GM23338 (cell line): ENCODE measurements at regions not wholly inside any gene's neighbourhood (a gene's known extent, or its start where the extent isn't known, plus 50 kb on each side); places are given as distances from the start of the nearest gene placed in this dataset.
A peak's percentile ranks its signal among the peaks of the same experiment; 100 is the strongest.

Experiments used
- ATAC-seq: fragments of 200-7000 bp; cut with Tn5 transposase; 3 replicates; pipeline ENCODE4 v1.9.1; 2020
- DNase-seq: peaks from one replicate; pipeline ENCODE4 v3.0.0-alpha.2; 2015; ENCODE audit warnings: low spot score
- H2AFZ ChIP-seq: fragments of 200-600 bp; sonication (generic); 2 replicates; pipeline ENCODE4 v1.8.0; 2016; ENCODE audit warnings: antibody characterized with exemption, mild to moderate bottlenecking, moderate library complexity
- H3F3A ChIP-seq: fragments of 200-600 bp; sonication (generic); replicated peaks from 2 replicates; pipeline ENCODE4 v1.8.0; 2017; ENCODE audit warnings: antibody characterized with exemption, mixed run types, low read depth
- H3K27ac ChIP-seq: fragments of 200-600 bp; sonication (generic); 2 replicates; pipeline ENCODE4 v1.6.1; 2016; ENCODE audit warnings: low read depth
- H3K27me3 ChIP-seq: fragments of 200-600 bp; sonication (generic); 2 replicates; pipeline ENCODE4 v1.8.0; 2016; ENCODE audit warnings: mild to moderate bottlenecking, mixed run types, moderate library complexity; ENCODE audit not compliant: insufficient read depth
- H3K36me3 ChIP-seq: fragments of 200-600 bp; sonication (generic); 2 replicates; pipeline ENCODE4 v1.8.0; 2016; ENCODE audit warnings: mild to moderate bottlenecking; ENCODE audit not compliant: insufficient read depth
- H3K4me1 ChIP-seq: fragments of 200-600 bp; sonication (generic); 2 replicates; pipeline ENCODE4 v1.8.0; 2016; ENCODE audit warnings: mild to moderate bottlenecking, moderate library complexity; ENCODE audit not compliant: insufficient read depth
- H3K4me2 ChIP-seq: fragments of 200-600 bp; sonication (generic); 2 replicates; pipeline ENCODE4 v1.7.1; 2017; ENCODE audit warnings: mixed run types
- H3K4me3 ChIP-seq: fragments of 200-600 bp; sonication (generic); 2 replicates; pipeline ENCODE4 v1.6.1; 2016; ENCODE audit warnings: mixed run types
- H3K79me2 ChIP-seq: fragments of 200-600 bp; sonication (generic); replicated peaks from 2 replicates; pipeline ENCODE4 v1.8.0; 2017; ENCODE audit warnings: mild to moderate bottlenecking; ENCODE audit not compliant: insufficient read depth
- H3K9me2 ChIP-seq: fragments of 200-600 bp; sonication (generic); 2 replicates; pipeline ENCODE4 v1.8.0; 2017; ENCODE audit not compliant: insufficient read depth
- H4K20me1 ChIP-seq: fragments of 200-600 bp; sonication (generic); replicated peaks from 2 replicates; pipeline ENCODE4 v1.8.0; 2017; ENCODE audit warnings: mild to moderate bottlenecking; ENCODE audit not compliant: insufficient read depth
- H3K27ac Mint-ChIP-seq: 2 replicates; pipeline ENCODE4 v1.8.0; 2020; ENCODE audit warnings: inconsistent platforms, mild to moderate bottlenecking, moderate library complexity, mixed read lengths
- H3K27me3 Mint-ChIP-seq: 3 replicates; pipeline ENCODE4 v1.8.0; 2022; ENCODE audit warnings: low read depth, mild to moderate bottlenecking, moderate library complexity, mixed read lengths, inconsistent platforms; ENCODE audit not compliant: insufficient read depth, poor library complexity
- H3K36me3 Mint-ChIP-seq: 3 replicates; pipeline ENCODE4 v1.8.0; 2021; ENCODE audit warnings: low read depth, mild to moderate bottlenecking, inconsistent platforms, moderate library complexity, mixed read lengths
- H3K4me1 Mint-ChIP-seq: 3 replicates; pipeline ENCODE4 v1.8.0; 2020; ENCODE audit warnings: mild to moderate bottlenecking, inconsistent platforms, mixed read lengths
- H3K4me3 Mint-ChIP-seq: 3 replicates; pipeline ENCODE4 v1.8.0; 2021; ENCODE audit warnings: moderate library complexity, mild to moderate bottlenecking, inconsistent platforms, mixed read lengths
- H3K9me3 Mint-ChIP-seq: 3 replicates; pipeline ENCODE4 v1.8.0; 2020; ENCODE audit warnings: moderate library complexity, mild to moderate bottlenecking, inconsistent platforms, mixed read lengths
- CREB1 ChIP-seq: fragments of 250-450 bp; sonication (Bioruptor Pico); IDR thresholded peaks from 2 replicates; pipeline ENCODE4 v1.5.0; 2020; ENCODE audit warnings: low read depth, mild to moderate bottlenecking, moderate library complexity
- CTCF ChIP-seq, 2 experiments: fragments of 200-600 bp in 1 of 2; sonication (generic) in 1 of 2; conservative IDR thresholded peaks; 2 replicates each; pipeline versions ENCODE4 v1.5.1 to v1.6.1; 2016 to 2017; ENCODE audit warnings: antibody characterized with exemption in 2 of 2, low read depth in 2 of 2, mild to moderate bottlenecking in 2 of 2, moderate library complexity in 1 of 2
- ETS1 ChIP-seq: IDR thresholded peaks from 2 replicates; pipeline ENCODE4 v1.6.1; 2016; ENCODE audit warnings: antibody characterized with exemption
- EZH2 ChIP-seq: fragments of 200-600 bp; sonication (generic); IDR thresholded peaks from one replicate; pipeline ENCODE4 v1.8.0; 2017; ENCODE audit warnings: antibody characterized with exemption, mild to moderate bottlenecking, low read depth; ENCODE audit not compliant: unreplicated experiment
- EZH2phosphoT487 ChIP-seq: fragments of 200-600 bp; sonication (generic); IDR thresholded peaks from one replicate; pipeline ENCODE4 v1.8.1; 2018; ENCODE audit warnings: antibody characterized with exemption; ENCODE audit not compliant: unreplicated experiment
- JUNB ChIP-seq: IDR thresholded peaks from one replicate; pipeline ENCODE4 v1.6.1; 2016; ENCODE audit warnings: antibody characterized with exemption; ENCODE audit not compliant: unreplicated experiment
- NANOG ChIP-seq: IDR thresholded peaks from 2 replicates; pipeline ENCODE4 v1.6.1; 2016; ENCODE audit warnings: antibody characterized with exemption, borderline replicate concordance
- POLR2AphosphoS5 ChIP-seq: IDR thresholded peaks from 2 replicates; pipeline ENCODE4 v1.6.1; 2016; ENCODE audit warnings: antibody characterized with exemption, low read depth
- REST ChIP-seq: IDR thresholded peaks from one replicate; pipeline ENCODE4 v1.6.1; 2018; ENCODE audit warnings: antibody characterized with exemption; ENCODE audit not compliant: unreplicated experiment
- STAT1 ChIP-seq: IDR thresholded peaks from one replicate; pipeline ENCODE4 v1.6.1; 2016; ENCODE audit warnings: antibody characterized with exemption; ENCODE audit not compliant: unreplicated experiment
- ZNF114 ChIP-seq: fragments of 250-450 bp; sonication (Bioruptor Pico); IDR thresholded peaks from 2 replicates; pipeline ENCODE4 v1.5.0; 2020; ENCODE audit warnings: mild to moderate bottlenecking, moderate library complexity
- ZNF331 ChIP-seq: fragments of 250-450 bp; sonication (Bioruptor Pico); IDR thresholded peaks from 2 replicates; pipeline ENCODE4 v1.5.0; 2020; ENCODE audit warnings: low read depth, mild to moderate bottlenecking, moderate library complexity
- ZNF462 ChIP-seq: fragments of 250-450 bp; sonication (Bioruptor Pico); IDR thresholded peaks from 2 replicates; pipeline ENCODE4 v1.5.0; 2020; ENCODE audit warnings: mild to moderate bottlenecking, moderate library complexity

GRCh38 chr3:89787485-89787884, 680.1 kb downstream of the EPHA3 start:
- no peaks in the 10 kb centered on the region for H4K20me1 ChIP-seq
- no peaks in the 10 kb centered on the region for H3K4me1 ChIP-seq
- no peaks in the 10 kb centered on the region for H3K9me2 ChIP-seq
- no peak overlapping the region for H3K4me3 ChIP-seq
- 0 out of 2 replicates have a peak overlapping the region, but pooled peaks have one; percentile 24 for H2AFZ ChIP-seq
- H3K4me2 ChIP-seq: no peak overlapping the region
- H3F3A ChIP-seq: no peaks in the 10 kb centered on the region
- H3K27me3 ChIP-seq: no peaks in the 10 kb centered on the region
- ATAC-seq: no peak
- Mint-ChIP-seq H3K36me3 (no peaks in the 10 kb centered on the region), H3K27me3 (no peaks in the 10 kb centered on the region), H3K9me3 (no peaks in the 10 kb centered on the region), H3K4me1 (peaks cover 4% of the 10 kb centered on the region; the same call in 2 of the 3 replicates), H3K4me3 (no peak overlapping the region), H3K27ac (no peak overlapping the region)
- no peak overlapping the region for H3K27ac ChIP-seq
- no peaks in the 10 kb centered on the region for H3K79me2 ChIP-seq
- no peak for TF ChIP-seq ZNF114 (CRISPR knock-in tag)
- no peak for TF ChIP-seq EZH2phosphoT487
- no peak for TF ChIP-seq NANOG
- no peak for TF ChIP-seq CREB1 (CRISPR knock-in tag)
- no peak for TF ChIP-seq ZNF462
- TF ChIP-seq POLR2AphosphoS5: no peak
- TF ChIP-seq ZNF331 (CRISPR knock-in tag): no peak
- TF ChIP-seq ETS1: no peak
- TF ChIP-seq CTCF (conservative IDR thresholded peaks at IDR 0.05; ENCODE audit: low read depth in 2 of 2): no peak
- TF ChIP-seq EZH2: no peak
- no peak for TF ChIP-seq REST
- TF ChIP-seq STAT1: no peak
- no peak for TF ChIP-seq JUNB
- DNase-seq: no peak
- H3K36me3 ChIP-seq: no peaks in the 10 kb centered on the region
